ENCODE measurements at regions not wholly inside any gene's neighbourhood (a gene's known extent, or its start where the extent isn't known, plus 50 kb on each side); places are given as distances from the start of the nearest gene placed in this dataset.
"Not testable (repeated sequence)": the region's sequence is repeated elsewhere in the genome, so short reads cannot be mapped to it uniquely, and the experiment has no call there.

DNA sequence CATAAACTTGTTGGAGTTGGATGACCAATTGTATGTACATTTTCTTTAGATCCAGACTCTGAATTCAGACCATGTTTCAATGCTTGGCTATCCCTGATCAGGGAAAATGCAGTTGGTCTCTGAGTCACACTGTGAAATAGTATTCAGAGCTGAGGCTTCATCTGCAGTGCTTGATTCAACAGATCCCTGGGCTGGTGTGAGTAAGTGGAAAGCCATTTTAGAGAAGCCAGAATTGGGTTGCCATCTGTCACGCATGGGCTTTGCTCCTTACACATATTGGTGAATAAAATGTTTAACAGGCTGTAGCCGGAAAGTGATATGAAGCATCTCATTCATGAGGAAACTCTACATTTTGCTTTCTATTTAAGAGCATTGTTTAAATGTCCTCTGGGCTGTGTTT, 50.0 kb upstream of the ACYP2 start:
- Mint-ChIP-seq H3K4me3 (no peak overlapping the region), H3K4me1 (no peaks in the 10 kb centered on the region)

GRCh38 chr2:54063967-54064535, 51.4 kb upstream of the ACYP2 start:
- Mint-ChIP-seq H3K36me3 (peaks cover 12% of the 10 kb centered on the region), H3K9me3 (ENCODE audit: low read depth) (peaks cover 4% of the 10 kb centered on the region), H3K4me3 (no peak overlapping the region), H3K27ac (no peak overlapping the region), H3K4me1 (no peaks in the 10 kb centered on the region), H3K27me3 (no peaks in the 10 kb centered on the region)
- ATAC-seq (no peak), DNase-seq (no peak)
- CTCF ChIA-PET, result no interaction called here

More for the DNA sequence above, 50.0 kb upstream of the ACYP2 start:
- Mint-ChIP-seq H3K27ac (no peak overlapping the region), H3K9me3 (ENCODE audit: low read depth) (peaks cover 2% of the 10 kb centered on the region), H3K36me3 (peaks cover 7% of the 10 kb centered on the region), H3K27me3 (no peaks in the 10 kb centered on the region)
- CTCF ChIA-PET, result no interaction called here
- DNase-seq, result no peak
- no peak for ATAC-seq

DNA sequence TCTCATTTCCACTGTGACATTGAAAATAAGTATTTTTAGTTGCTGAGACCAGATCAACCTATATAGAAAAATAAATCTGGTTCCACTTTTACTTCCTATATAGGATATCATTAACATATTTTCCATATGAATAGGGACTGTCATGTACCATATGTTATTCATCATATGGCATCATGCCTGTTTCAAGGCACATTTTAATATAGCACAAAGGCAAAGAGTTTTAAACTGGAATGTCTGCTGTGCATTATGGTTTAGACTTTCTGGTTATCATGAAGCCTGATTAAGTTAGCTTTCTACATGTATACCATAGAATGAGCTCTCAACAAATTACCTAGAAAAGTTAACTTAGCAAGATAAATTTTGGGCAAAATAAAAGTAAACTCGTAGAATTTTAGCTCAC, 53.0 kb upstream of the ACYP2 start:
- Mint-ChIP-seq H3K4me3 (no peak overlapping the region), H3K27ac (no peak overlapping the region), H3K9me3 (ENCODE audit: low read depth) (peaks cover 4% of the 10 kb centered on the region), H3K27me3 (no peaks in the 10 kb centered on the region), H3K36me3 (peaks cover 18% of the 10 kb centered on the region), H3K4me1 (peaks cover 2% of the 10 kb centered on the region)
- DNase-seq (no peak), ATAC-seq (no peak)
- CTCF ChIA-PET, result interaction anchor here (1.3 kb wide), 1 partner anchor 20 kb away, joined by 3 read pairs; no protein-coding TSS in a partner anchor

GRCh38 chr2:54061272-54061671, 54.1 kb upstream of the ACYP2 start:
- peaks cover 18% of the 10 kb centered on the region for H3K36me3 Mint-ChIP-seq
- H3K4me1 Mint-ChIP-seq, result peaks cover 2% of the 10 kb centered on the region
- peaks cover 4% of the 10 kb centered on the region for H3K9me3 Mint-ChIP-seq (ENCODE audit: low read depth)
- H3K27me3 Mint-ChIP-seq, result no peaks in the 10 kb centered on the region
- ATAC-seq, result no peak
- no peak overlapping the region for H3K4me3 Mint-ChIP-seq
- H3K27ac Mint-ChIP-seq, result no peak overlapping the region
- CTCF ChIA-PET, result interaction anchor here (1.3 kb wide), 1 partner anchor 31 kb away, joined by 3 read pairs; no protein-coding TSS in a partner anchor
- no peak for DNase-seq

GRCh38 chr2:54059986-54060385, 55.4 kb upstream of the ACYP2 start:
- no peak for DNase-seq
- Mint-ChIP-seq H3K27me3 (no peaks in the 10 kb centered on the region), H3K9me3 (ENCODE audit: low read depth) (peaks cover 4% of the 10 kb centered on the region), H3K4me3 (no peak overlapping the region), H3K36me3 (peaks cover 17% of the 10 kb centered on the region), H3K4me1 (peaks cover 2% of the 10 kb centered on the region), H3K27ac (no peak overlapping the region)
- ATAC-seq, result no peak
- CTCF ChIA-PET, result no interaction called here

- Mint-ChIP-seq H3K27ac (no peak overlapping the region), H3K9me3 (ENCODE audit: low read depth) (peaks cover 4% of the 10 kb centered on the region), H3K36me3 (peaks cover 17% of the 10 kb centered on the region), H3K4me1 (peaks cover 5% of the 10 kb centered on the region), H3K27me3 (no peaks in the 10 kb centered on the region), H3K4me3 (no peak overlapping the region)
- CTCF ChIA-PET, result no interaction called here
- ATAC-seq (no peak), DNase-seq (no peak)
Observed at GRCh38 chr2:54059504-54059903, 55.9 kb upstream of the ACYP2 start.

DNA sequence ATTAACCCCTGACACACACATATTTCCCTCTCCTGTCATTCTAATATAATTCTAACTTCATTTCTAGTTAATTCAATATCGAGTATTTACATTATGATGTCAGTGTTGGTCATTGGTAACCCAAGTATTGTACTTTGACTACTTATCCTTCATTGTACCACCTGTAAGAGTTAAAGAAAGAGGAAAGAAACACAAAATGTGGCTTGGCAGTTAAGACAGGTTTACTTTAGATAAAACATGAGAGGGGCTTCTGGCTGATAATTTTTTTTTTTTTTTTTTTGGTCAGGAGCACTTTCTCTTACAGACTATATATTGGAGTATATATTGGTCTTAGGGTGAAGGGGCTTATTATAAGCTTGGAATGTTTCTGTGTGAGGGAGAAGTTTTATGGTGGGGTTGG, 57.0 kb upstream of the ACYP2 start:
- CTCF ChIA-PET, result no interaction called here
- no peaks in the 10 kb centered on the region for H3K27me3 Mint-ChIP-seq
- peaks cover 18% of the 10 kb centered on the region for H3K36me3 Mint-ChIP-seq
- no peak overlapping the region for H3K4me3 Mint-ChIP-seq
- ATAC-seq (no peak), DNase-seq (no peak)
- peaks cover 4% of the 10 kb centered on the region for H3K9me3 Mint-ChIP-seq (ENCODE audit: low read depth)
- peaks cover 16% of the 10 kb centered on the region for H3K4me1 Mint-ChIP-seq
- H3K27ac Mint-ChIP-seq, result no peak overlapping the region

DNA sequence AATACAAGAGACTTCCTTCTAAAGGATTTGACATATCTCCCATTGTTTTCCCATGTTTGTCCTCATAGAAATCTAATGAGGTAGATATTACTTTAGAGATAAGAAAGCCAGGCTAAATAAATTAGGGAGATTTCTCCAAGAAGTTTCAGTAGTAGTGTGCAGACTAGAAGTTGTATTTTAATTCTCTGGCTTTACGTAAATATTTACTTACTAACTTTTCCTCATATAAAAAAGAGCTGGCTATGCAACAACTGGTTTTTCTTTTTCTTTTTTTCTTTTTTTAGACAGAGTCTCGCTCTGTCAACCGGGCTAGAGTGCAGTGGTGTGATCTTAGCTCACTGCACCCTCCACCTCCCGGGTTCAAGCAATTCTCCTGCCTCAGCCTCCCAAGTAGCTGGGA, 60.6 kb upstream of the ACYP2 start:
- Mint-ChIP-seq H3K27ac (peak overlapping the region; percentile 84), H3K4me1 (peaks cover 25% of the 10 kb centered on the region), H3K4me3 (no peak overlapping the region), H3K27me3 (no peaks in the 10 kb centered on the region), H3K9me3 (ENCODE audit: low read depth) (peaks cover 2% of the 10 kb centered on the region), H3K36me3 (peaks cover 20% of the 10 kb centered on the region)
- CTCF ChIA-PET, result no interaction called here
- DNase-seq (no peak), ATAC-seq (no peak)

GRCh38 chr2:54054271-54054670, 61.1 kb upstream of the ACYP2 start:
- Mint-ChIP-seq H3K27me3 (no peaks in the 10 kb centered on the region), H3K9me3 (ENCODE audit: low read depth) (no peaks in the 10 kb centered on the region), H3K27ac (peak overlapping the region; percentile 84), H3K4me1 (peaks cover 25% of the 10 kb centered on the region), H3K36me3 (peaks cover 16% of the 10 kb centered on the region), H3K4me3 (peak overlapping the region; percentile 46)
- CTCF ChIA-PET, result interaction anchor here (1.8 kb wide), 1 partner anchor 53 kb away, joined by 7 read pairs; no protein-coding TSS in a partner anchor
- DNase-seq (no peak), ATAC-seq (peak; percentile 67)

DNA sequence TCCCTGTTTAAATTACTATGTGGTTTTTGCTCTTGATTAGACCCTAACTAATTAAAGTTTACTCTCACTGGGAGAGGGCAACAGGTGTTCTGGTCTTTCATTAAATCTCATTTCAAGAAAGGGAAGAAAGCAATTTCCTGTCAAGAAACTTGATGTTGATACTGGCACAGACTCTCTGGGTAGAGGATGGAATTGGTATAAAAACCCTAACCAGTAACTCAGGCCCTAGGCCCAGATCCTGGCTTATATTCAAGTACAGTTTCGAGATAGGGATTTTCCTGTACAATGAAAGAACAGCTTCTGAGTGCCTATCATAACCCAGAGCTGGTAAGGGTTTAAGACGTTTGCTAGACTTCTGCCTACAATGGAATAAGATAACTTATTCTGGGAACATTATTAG, 61.6 kb upstream of the ACYP2 start:
- ATAC-seq (no peak), DNase-seq (no peak)
- Mint-ChIP-seq H3K27ac (peak overlapping the region; percentile 84), H3K36me3 (peaks cover 15% of the 10 kb centered on the region), H3K4me3 (peak overlapping the region; percentile 46), H3K9me3 (ENCODE audit: low read depth) (no peaks in the 10 kb centered on the region), H3K4me1 (peaks cover 25% of the 10 kb centered on the region), H3K27me3 (no peaks in the 10 kb centered on the region)
- CTCF ChIA-PET, result interaction anchor here (0.7 to 1.8 kb wide), 6 partner anchors 23 to 287 kb away, joined by 3 to 7 read pairs (median 4); partner anchors contain the start of genes CHAC2 and PSME4

- Mint-ChIP-seq H3K4me3 (no peak overlapping the region), H3K4me1 (peaks cover 27% of the 10 kb centered on the region), H3K9me3 (ENCODE audit: low read depth) (no peaks in the 10 kb centered on the region), H3K36me3 (peaks cover 12% of the 10 kb centered on the region), H3K27ac (peak overlapping the region; percentile 84), H3K27me3 (no peaks in the 10 kb centered on the region)
- CTCF ChIA-PET, result interaction anchor here (0.7 to 1.8 kb wide), 12 partner anchors 12 to 506 kb away, joined by 3 to 7 read pairs (median 4); partner anchors contain the start of genes ACYP2, CHAC2 and PSME4
- DNase-seq (no peak), ATAC-seq (peak; percentile 59)
Observed at GRCh38 chr2:54052825-54053718, 62.3 kb upstream of the ACYP2 start.

- DNase-seq, result no peak
- CTCF ChIA-PET, result interaction anchor here (0.7 kb wide), 1 partner anchor 27 kb away, joined by 3 read pairs; no protein-coding TSS in a partner anchor
- H3K4me1 Mint-ChIP-seq, result peaks cover 36% of the 10 kb centered on the region
- H3K36me3 Mint-ChIP-seq, result peaks cover 12% of the 10 kb centered on the region
- no peak for ATAC-seq
- H3K27me3 Mint-ChIP-seq, result no peaks in the 10 kb centered on the region
- H3K27ac Mint-ChIP-seq, result no peak overlapping the region
- H3K9me3 Mint-ChIP-seq (ENCODE audit: low read depth), result no peaks in the 10 kb centered on the region
- H3K4me3 Mint-ChIP-seq, result no peak overlapping the region
Observed at GRCh38 chr2:54050445-54050844, 65.0 kb upstream of the ACYP2 start.

- peaks cover 19% of the 10 kb centered on the region for H3K36me3 Mint-ChIP-seq
- CTCF ChIA-PET, result no interaction called here
- H3K27ac Mint-ChIP-seq, result no peak overlapping the region
Observed at GRCh38 chr2:54049365-54049764, 66.0 kb upstream of the ACYP2 start.

GRCh38 chr2:54048896-54049295, 66.5 kb upstream of the ACYP2 start:
- not testable (repeated sequence) for DNase-seq

More at GRCh38 chr2:54049365-54049764, 66.0 kb upstream of the ACYP2 start:
- H3K4me3 Mint-ChIP-seq, result no peak overlapping the region
- no peaks in the 10 kb centered on the region for H3K27me3 Mint-ChIP-seq
- DNase-seq, result no peak
- no peak for ATAC-seq
- peaks cover 6% of the 10 kb centered on the region for H3K9me3 Mint-ChIP-seq (ENCODE audit: low read depth)
- H3K4me1 Mint-ChIP-seq, result peaks cover 31% of the 10 kb centered on the region

More at GRCh38 chr2:54048896-54049295, 66.5 kb upstream of the ACYP2 start:
- H3K4me3 Mint-ChIP-seq; ATAC-seq; H3K27ac Mint-ChIP-seq; CTCF ChIA-PET; H3K9me3 Mint-ChIP-seq (ENCODE audit: low read depth); H3K27me3 Mint-ChIP-seq: not testable (repeated sequence)
- H3K36me3 Mint-ChIP-seq, result peaks cover 19% of the 10 kb centered on the region
- peaks cover 27% of the 10 kb centered on the region for H3K4me1 Mint-ChIP-seq
